ENCODE measurements at regions not wholly inside any gene's neighbourhood (a gene's known extent, or its start where the extent isn't known, plus 50 kb on each side); places are given as distances from the start of the nearest gene placed in this dataset.

DNA sequence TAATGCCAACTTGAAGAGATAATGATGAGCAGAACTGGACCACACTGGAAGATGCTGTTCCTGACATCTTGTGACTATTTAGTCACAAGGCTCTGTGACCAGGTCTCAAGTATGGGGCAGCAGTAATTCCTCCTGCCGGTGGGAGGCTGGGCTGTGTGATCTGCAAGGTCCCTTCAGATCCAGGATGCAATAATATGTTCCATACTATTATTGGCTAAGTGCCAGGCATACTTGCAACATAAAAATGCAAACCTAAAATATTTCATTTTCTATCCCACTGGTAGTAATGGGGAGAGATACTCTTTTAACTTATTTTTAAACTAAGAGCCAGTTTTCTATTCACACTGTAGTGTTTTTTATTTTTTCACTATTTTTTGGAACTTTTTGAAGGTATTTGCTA is 171.5 kb downstream of the CYP26A1 start:
- TF ChIP-seq, protein P1, sequence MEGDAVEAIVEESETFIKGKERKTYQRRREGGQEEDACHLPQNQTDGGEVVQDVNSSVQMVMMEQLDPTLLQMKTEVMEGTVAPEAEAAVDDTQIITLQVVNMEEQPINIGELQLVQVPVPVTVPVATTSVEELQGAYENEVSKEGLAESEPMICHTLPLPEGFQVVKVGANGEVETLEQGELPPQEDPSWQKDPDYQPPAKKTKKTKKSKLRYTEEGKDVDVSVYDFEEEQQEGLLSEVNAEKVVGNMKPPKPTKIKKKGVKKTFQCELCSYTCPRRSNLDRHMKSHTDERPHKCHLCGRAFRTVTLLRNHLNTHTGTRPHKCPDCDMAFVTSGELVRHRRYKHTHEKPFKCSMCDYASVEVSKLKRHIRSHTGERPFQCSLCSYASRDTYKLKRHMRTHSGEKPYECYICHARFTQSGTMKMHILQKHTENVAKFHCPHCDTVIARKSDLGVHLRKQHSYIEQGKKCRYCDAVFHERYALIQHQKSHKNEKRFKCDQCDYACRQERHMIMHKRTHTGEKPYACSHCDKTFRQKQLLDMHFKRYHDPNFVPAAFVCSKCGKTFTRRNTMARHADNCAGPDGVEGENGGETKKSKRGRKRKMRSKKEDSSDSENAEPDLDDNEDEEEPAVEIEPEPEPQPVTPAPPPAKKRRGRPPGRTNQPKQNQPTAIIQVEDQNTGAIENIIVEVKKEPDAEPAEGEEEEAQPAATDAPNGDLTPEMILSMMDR (IDR thresholded peaks at IDR 0.05) = no peak
- Mint-ChIP-seq H3K9me3 (ENCODE audit: unreplicated experiment) (no peaks in the 10 kb centered on the region), H3K36me3 (ENCODE audit: unreplicated experiment) (no peaks in the 10 kb centered on the region), H3K4me3 (ENCODE audit: unreplicated experiment) (no peak overlapping the region), H3K4me1 (ENCODE audit: unreplicated experiment) (peaks cover 4% of the 10 kb centered on the region), H3K27me3 (ENCODE audit: unreplicated experiment) (no peaks in the 10 kb centered on the region), H3K27ac (ENCODE audit: unreplicated experiment) (no peak overlapping the region)
- DNase-seq (ENCODE audit: extremely low spot score, unreplicated experiment) = no peak

DNA sequence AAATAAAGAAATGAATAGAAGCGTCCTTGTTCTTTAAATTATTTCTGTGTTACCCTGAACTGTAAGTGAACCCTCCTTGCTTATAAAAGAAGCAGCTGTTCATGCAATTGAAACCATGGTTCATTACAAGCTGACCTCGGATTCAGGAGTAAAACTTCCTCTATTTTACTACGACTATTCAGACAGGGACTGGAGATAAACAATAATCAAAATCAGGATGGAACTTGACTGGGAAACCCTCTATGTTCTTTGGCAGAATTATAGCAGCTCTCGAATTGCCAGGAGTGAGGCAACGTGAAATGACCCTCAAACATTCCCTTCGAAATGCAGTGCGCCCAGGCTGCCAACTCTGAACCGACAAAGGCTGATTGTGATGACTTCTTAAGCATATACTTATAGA is 172.1 kb downstream of the CYP26A1 start:
- H3K27me3 Mint-ChIP-seq (ENCODE audit: unreplicated experiment) = peaks cover 1% of the 10 kb centered on the region
- no peaks in the 10 kb centered on the region for H3K36me3 Mint-ChIP-seq (ENCODE audit: unreplicated experiment)
- H3K27ac Mint-ChIP-seq (ENCODE audit: unreplicated experiment) = no peak overlapping the region
- no peak overlapping the region for H3K4me3 Mint-ChIP-seq (ENCODE audit: unreplicated experiment)
- H3K9me3 Mint-ChIP-seq (ENCODE audit: unreplicated experiment) = no peaks in the 10 kb centered on the region
- no peak for DNase-seq (ENCODE audit: extremely low spot score, unreplicated experiment)
- peaks cover 4% of the 10 kb centered on the region for H3K4me1 Mint-ChIP-seq (ENCODE audit: unreplicated experiment)
- TF ChIP-seq, protein P1 (IDR thresholded peaks at IDR 0.05) = no peak

DNA sequence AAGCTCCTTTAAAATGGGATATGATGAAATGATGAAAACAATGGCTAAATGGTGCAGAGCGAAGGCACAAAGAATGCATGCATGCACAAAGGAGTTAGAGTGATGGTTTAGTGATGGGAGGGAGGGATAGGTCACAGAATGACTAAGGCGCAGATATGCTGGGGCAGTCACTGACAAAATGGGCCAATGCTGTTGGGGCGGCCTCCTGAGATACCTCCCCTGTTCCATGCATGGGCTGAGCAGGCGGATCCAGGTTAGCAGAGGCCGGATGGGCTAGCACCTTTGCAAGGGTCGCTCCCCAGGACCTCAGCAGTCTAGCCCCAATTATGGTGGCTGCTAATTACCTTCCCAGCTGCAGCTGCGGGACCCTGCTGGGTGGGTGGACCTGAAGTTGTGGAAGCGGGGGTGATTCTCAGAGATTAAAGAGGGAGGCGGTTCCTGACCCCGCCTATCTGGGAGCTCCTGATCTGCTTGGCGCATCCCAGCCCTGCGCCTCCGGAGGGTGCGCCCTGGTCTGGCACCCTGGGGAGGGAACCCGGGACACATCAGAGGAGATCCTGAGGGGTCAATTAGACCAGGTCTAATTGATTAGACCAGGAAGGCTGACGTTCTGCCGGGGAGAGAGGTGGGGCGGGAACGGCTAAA is 175.0 kb downstream of the CYP26A1 start:
- no peak for DNase-seq (ENCODE audit: extremely low spot score, unreplicated experiment)
- no peaks in the 10 kb centered on the region for H3K36me3 Mint-ChIP-seq (ENCODE audit: unreplicated experiment)

DNA sequence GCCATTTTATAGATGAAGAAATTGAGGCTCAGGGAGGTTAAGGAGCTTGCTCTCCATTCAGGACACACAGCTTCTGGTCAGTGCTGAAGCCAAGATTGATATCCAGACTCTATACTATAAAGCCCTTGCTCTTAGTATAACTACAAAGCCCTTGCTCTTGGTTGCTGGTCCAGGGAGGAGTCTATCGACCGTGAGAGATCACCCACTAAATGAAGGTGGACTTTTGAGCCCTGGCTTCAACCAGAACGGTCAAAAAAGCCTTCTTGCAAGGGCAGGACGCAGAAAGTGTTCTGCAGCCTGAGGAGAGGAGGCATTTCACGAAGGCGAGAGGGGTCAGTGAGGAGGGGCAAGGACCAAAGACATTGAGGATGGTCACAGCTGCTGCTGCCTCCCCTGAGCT is 176.3 kb downstream of the CYP26A1 start:
- Mint-ChIP-seq H3K9me3 (ENCODE audit: unreplicated experiment) (no peaks in the 10 kb centered on the region), H3K4me1 (ENCODE audit: unreplicated experiment) (peaks cover 2% of the 10 kb centered on the region), H3K27me3 (ENCODE audit: unreplicated experiment) (peaks cover 3% of the 10 kb centered on the region)

More for the DNA sequence above, 175.0 kb downstream of the CYP26A1 start:
- TF ChIP-seq, protein P1 (IDR thresholded peaks at IDR 0.05) = no peak
- peaks cover 3% of the 10 kb centered on the region for H3K27me3 Mint-ChIP-seq (ENCODE audit: unreplicated experiment)
- peaks cover 4% of the 10 kb centered on the region for H3K4me1 Mint-ChIP-seq (ENCODE audit: unreplicated experiment)
- H3K4me3 Mint-ChIP-seq (ENCODE audit: unreplicated experiment) = no peak overlapping the region
- H3K9me3 Mint-ChIP-seq (ENCODE audit: unreplicated experiment) = no peaks in the 10 kb centered on the region
- H3K27ac Mint-ChIP-seq (ENCODE audit: unreplicated experiment) = no peak overlapping the region

DNA sequence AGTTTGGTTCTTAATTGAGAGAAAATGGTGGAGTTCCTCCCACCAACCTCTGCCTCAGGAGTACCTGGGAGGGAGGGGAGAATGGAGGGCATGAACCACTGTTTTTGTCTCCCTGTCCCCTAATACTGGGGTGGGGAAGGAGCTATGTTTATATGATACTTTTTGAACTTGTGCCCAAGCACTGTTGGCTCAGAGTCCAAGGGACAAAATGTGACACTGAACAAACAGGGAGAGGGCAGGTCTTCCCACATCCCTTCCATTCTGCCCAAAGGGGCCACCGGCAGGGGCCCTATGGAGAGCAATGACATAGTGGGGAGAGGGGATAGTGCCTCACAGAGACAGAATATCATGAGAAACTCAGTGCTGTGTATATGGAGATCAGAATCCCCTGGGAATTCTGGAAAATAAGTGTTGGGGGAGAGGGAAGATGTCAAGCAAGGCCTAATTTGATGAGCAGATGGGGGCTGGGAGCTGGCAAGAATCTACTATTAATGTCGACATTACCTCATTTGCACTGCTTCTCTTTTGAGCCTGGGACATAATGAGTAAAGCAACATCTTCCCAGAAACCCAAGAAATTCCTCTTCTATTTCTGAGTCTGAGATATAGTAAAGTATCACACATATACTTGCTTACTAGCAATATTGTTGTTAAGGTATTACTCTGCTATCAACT is 180.6 kb downstream of the CYP26A1 start:
- Mint-ChIP-seq H3K4me1 (ENCODE audit: unreplicated experiment) (no peaks in the 10 kb centered on the region), H3K27ac (ENCODE audit: unreplicated experiment) (no peak overlapping the region), H3K9me3 (ENCODE audit: unreplicated experiment) (no peaks in the 10 kb centered on the region), H3K36me3 (ENCODE audit: unreplicated experiment) (no peaks in the 10 kb centered on the region), H3K27me3 (ENCODE audit: unreplicated experiment) (peaks cover 3% of the 10 kb centered on the region), H3K4me3 (ENCODE audit: unreplicated experiment) (no peak overlapping the region)
- TF ChIP-seq, protein P1 (IDR thresholded peaks at IDR 0.05) = no peak
- DNase-seq (ENCODE audit: extremely low spot score, unreplicated experiment) = no peak

More for the DNA sequence above, 176.3 kb downstream of the CYP26A1 start:
- H3K36me3 Mint-ChIP-seq (ENCODE audit: unreplicated experiment) = no peaks in the 10 kb centered on the region
- TF ChIP-seq, protein P1 (IDR thresholded peaks at IDR 0.05) = no peak
- no peak overlapping the region for H3K4me3 Mint-ChIP-seq (ENCODE audit: unreplicated experiment)
- no peak overlapping the region for H3K27ac Mint-ChIP-seq (ENCODE audit: unreplicated experiment)
- no peak for DNase-seq (ENCODE audit: extremely low spot score, unreplicated experiment)
